LNCAP (cell line): ENCODE measurements at regions not wholly inside any gene's neighbourhood (a gene's known extent, or its start where the extent isn't known, plus 50 kb on each side); places are given as distances from the start of the nearest gene placed in this dataset.

Source experiments
- CTCF ChIP-seq: fragments of 450-650 bp; IDR thresholded peaks from 2 replicates; pipeline ENCODE4 v1.5.1; 2017; ENCODE audit warnings: mild to moderate bottlenecking

- no peak for TF ChIP-seq CTCF
Measured at GRCh38 chr13:81295177-81295576, 954.3 kb upstream of the SPRY2 start.

- TF ChIP-seq CTCF, result no peak
Measured at GRCh38 chr13:81293594-81294164, 952.8 kb upstream of the SPRY2 start.

- TF ChIP-seq CTCF, result no peak
Measured at GRCh38 chr13:81283561-81283960, 942.6 kb upstream of the SPRY2 start.

GRCh38 chr13:81283062-81283461 is 942.1 kb upstream of the SPRY2 start:
- no peak for TF ChIP-seq CTCF

- no peak for TF ChIP-seq CTCF
Measured at GRCh38 chr13:81275666-81276258, 934.8 kb upstream of the SPRY2 start.

GRCh38 chr13:81247711-81248110 is 906.8 kb upstream of the SPRY2 start:
- TF ChIP-seq CTCF, result no peak

- TF ChIP-seq CTCF, result no peak
Measured at GRCh38 chr13:81246556-81246955, 905.6 kb upstream of the SPRY2 start.

GRCh38 chr13:81244011-81244410 is 903.1 kb upstream of the SPRY2 start:
- no peak for TF ChIP-seq CTCF
